Activated T-cell treated with anti-CD3 and anti-CD28 coated beads, Interleukin-2, amount 50 U/mL, for 4 hours (primary cell): ENCODE measurements at regions not wholly inside any gene's neighbourhood (a gene's known extent, or its start where the extent isn't known, plus 50 kb on each side); places are given as distances from the start of the nearest gene placed in this dataset.

ENCODE experiments used
- ATAC-seq, 2 donors: fragments of 200-7000 bp; cut with Tn5 transposase; one replicate each; pipeline ENCODE4 v1.10.0; 2021
- DNase-seq: peaks from one replicate; pipeline ENCODE4 v3.0.0-alpha.2; 2020
- H3K27me3 Mint-ChIP-seq: one replicate; pipeline ENCODE4 v1.8.0; 2021; ENCODE audit warnings: low read depth, mixed read lengths
- H3K36me3 Mint-ChIP-seq: one replicate; pipeline ENCODE4 v1.8.0; 2022; ENCODE audit warnings: mixed read lengths; ENCODE audit not compliant: insufficient read depth
- H3K4me1 Mint-ChIP-seq: one replicate; pipeline ENCODE4 v1.8.0; 2021; ENCODE audit warnings: low read depth, mixed read lengths
- H3K4me3 Mint-ChIP-seq: one replicate; pipeline ENCODE4 v1.8.0; 2021; ENCODE audit warnings: mild to moderate bottlenecking, moderate library complexity, mixed read lengths
- H3K9me3 Mint-ChIP-seq: one replicate; pipeline ENCODE4 v1.8.0; 2021; ENCODE audit warnings: mixed read lengths

DNA sequence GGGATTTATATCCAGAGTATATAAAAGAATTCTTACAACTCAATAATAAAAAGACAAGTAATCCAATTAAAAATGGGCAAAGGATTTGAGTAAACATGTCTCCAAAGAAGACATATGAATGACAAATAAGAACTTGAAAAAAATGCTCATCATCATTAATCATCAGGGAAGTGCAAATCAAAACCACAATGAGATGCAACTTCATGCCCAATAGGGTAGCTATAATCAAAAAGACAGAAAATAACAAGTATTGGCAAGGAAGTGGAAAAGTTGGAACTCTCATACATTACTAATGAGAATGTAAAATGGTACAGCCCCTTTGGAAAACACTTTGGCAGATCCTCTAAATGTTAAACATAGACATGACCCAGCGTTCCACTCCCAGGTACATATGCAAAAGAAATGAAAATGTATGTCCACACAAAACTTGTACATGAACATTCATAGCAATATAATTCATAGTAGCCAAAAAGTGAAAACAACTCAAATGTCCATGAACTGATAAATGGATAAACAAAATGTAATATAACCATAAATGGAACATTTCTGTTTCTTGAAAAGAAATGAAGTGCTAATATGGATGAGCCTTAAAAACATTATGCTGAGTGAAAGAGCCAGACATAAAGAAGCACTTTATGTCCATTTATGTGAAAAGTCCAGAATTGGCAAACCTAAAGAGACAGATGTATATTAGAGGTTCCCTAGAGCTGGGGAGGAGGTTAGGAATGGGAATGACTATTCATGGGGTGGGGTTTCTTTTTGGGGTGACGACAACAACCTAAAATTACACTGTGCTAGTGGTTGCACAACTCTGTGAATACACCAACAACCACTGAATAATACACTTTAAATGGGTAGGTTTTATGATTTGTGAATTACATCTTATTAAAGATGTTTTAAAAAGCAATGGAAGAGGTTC, 259.7 kb downstream of the RHOU start:
- Mint-ChIP-seq H3K4me3 (no peak overlapping the region), H3K9me3 (no peaks in the 10 kb centered on the region), H3K36me3 (no peaks in the 10 kb centered on the region), H3K27me3 (no peaks in the 10 kb centered on the region), H3K4me1 (peaks cover 2% of the 10 kb centered on the region)
- DNase-seq: no peak
- ATAC-seq: no peak

DNA sequence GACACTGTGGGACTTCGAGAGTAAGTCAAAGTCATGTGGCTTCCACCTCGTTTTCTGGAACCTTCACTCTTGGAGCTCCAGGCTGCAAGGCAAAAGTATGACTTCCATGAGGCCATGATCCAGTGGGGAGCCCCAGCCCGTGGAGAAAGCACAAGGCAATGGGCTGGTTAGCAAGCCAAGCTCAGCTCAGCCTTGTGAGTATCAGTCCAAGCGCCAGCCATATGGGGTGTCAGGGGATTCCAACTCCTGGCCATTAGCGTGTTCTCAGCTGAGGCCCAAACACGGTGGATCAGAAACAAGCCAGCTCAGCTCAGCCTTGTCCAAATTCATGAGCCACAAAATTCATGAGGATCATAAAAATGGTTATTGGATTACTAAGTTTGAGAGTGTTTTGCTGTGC, 261.0 kb downstream of the RHOU start:
- Mint-ChIP-seq H3K9me3 (no peaks in the 10 kb centered on the region), H3K4me1 (peaks cover 2% of the 10 kb centered on the region), H3K27me3 (no peaks in the 10 kb centered on the region), H3K4me3 (no peak overlapping the region), H3K36me3 (no peaks in the 10 kb centered on the region)
- ATAC-seq (no peak), DNase-seq (no peak)

DNA sequence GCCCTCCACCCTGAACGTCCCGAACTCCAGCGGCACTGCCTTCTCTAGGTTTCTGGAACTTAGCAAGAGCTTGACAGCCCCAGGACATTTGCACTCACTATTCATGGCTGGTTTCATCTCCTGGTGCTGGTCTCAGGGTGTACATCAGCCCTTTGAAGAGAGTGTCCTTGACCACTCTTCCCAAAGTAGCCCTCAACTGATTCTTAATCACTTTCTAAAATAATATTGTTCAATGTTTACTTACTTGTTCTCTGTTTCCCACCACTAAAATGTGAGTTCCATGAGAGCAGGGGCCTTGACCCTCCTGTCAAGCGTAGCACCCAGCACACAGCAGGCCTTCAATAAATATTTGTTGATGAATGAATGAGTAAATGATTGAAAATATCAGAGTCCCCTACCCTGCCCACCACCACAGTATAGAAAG, 262.5 kb downstream of the RHOU start:
- DNase-seq: no peak
- Mint-ChIP-seq H3K4me1 (peaks cover 12% of the 10 kb centered on the region), H3K4me3 (no peak overlapping the region), H3K36me3 (no peaks in the 10 kb centered on the region), H3K27me3 (no peaks in the 10 kb centered on the region), H3K9me3 (no peaks in the 10 kb centered on the region)
- ATAC-seq: no peak

DNA sequence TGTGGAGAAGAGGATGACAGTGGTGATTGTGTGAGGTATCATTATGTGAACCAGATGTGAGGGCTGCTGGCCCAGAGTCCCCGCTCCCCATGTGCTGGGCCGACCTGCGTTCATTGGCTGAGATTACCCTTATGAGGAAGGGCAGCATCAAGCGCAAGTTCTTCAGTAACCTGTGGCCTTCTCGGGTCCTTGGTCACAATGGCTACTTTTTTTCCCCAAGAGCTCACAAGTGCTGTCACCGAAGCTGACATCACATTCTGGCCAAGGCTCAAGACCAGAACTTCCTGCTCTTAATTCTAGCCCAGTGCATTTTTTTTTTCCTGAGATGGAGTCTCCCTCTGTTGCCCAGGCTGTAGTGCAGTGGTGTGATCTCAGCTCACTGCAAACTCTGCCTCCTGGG, 262.9 kb downstream of the RHOU start:
- Mint-ChIP-seq H3K4me3 (no peak overlapping the region), H3K36me3 (no peaks in the 10 kb centered on the region), H3K4me1 (peaks cover 12% of the 10 kb centered on the region), H3K9me3 (no peaks in the 10 kb centered on the region), H3K27me3 (no peaks in the 10 kb centered on the region)
- ATAC-seq: no peak
- DNase-seq: no peak

DNA sequence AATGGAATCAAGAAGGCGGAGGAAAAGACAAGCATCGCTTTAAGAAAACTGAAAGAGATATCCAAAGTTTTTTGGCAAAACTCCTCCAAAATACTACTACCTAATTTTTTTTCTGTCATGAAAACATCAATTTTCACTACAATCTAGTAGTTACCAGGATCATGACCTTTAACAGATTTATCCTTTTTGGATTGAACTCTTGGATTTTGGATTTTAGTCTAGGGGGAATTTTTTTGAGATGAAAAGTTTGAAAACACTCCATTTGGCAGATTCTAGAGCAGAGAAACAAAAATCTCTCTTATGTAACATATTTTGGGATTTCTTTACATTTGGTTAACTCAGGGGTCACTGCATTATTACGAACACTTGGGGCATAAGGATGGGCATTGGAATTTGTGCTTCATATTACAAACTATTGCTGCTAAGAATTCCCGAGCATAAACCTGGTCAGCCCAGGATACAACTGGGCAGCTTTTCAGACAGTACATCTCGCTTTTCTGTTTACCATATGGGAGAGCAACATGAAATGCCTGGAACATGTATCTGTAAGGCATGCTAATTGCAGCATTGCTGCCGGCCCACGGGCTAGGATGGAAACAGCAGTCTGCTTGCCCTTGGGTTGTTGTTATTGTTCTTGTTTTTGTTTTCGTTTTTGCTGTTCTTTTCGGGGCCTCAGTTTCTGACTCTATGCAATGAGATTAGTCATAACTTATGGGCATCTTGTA, 264.3 kb downstream of the RHOU start:
- Mint-ChIP-seq H3K4me1 (peaks cover 12% of the 10 kb centered on the region), H3K4me3 (no peak overlapping the region), H3K27me3 (no peaks in the 10 kb centered on the region), H3K9me3 (no peaks in the 10 kb centered on the region), H3K36me3 (no peaks in the 10 kb centered on the region)
- DNase-seq (no peak), ATAC-seq (no peak)

DNA sequence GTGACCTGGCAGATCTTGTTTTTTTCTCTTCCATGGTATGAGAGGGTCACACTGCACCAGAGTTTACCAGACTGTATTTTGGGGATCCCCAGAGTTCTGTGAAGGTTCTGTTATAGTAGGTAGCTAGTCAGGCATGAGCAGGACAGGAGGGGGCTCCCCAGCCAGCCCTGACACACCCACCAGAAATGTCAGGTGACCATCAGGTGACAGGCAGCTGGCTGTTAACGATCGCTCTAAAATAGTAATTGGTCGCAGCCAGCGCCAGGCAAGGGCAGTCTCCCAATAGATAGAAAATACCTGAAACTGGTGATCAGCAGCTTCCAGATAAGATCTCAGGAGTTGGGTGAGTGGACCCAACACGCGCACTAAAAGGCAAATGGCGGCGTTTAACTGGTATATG, 264.9 kb downstream of the RHOU start:
- H3K4me1 Mint-ChIP-seq: peaks cover 14% of the 10 kb centered on the region

DNA sequence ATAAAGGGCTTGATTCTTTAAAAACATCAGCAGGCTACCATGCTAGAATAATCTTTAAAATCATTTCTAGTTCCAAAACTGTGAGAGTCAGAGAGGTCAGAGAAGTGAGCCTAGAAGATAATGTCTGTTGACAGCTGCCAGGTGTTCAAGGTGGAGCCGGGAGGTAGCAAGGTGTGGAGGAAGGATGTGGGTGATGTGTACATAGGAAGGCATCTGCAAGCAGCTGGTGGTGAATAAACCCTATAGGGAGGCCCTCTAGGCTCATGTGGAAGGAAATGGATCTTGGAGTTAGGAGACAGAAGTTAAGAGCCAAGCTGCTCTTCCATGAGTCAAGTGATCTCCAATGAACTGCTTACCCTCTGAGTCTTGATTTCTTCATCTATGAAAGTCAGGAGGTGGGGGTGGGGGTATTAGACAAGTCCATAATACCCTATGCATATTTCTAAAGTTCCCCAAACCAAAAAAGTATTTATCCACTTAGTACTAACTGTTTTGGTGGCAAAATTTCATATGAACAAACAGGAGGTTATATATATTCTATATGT, 266.3 kb downstream of the RHOU start:
- ATAC-seq (no peak), DNase-seq (no peak)
- Mint-ChIP-seq H3K4me1 (peaks cover 14% of the 10 kb centered on the region), H3K27me3 (no peaks in the 10 kb centered on the region), H3K36me3 (no peaks in the 10 kb centered on the region), H3K4me3 (no peak overlapping the region), H3K9me3 (no peaks in the 10 kb centered on the region)

More for the DNA sequence above, 264.9 kb downstream of the RHOU start:
- Mint-ChIP-seq H3K4me3 (no peak overlapping the region), H3K9me3 (no peaks in the 10 kb centered on the region), H3K36me3 (no peaks in the 10 kb centered on the region), H3K27me3 (no peaks in the 10 kb centered on the region)
- DNase-seq (no peak), ATAC-seq (no peak)

DNA sequence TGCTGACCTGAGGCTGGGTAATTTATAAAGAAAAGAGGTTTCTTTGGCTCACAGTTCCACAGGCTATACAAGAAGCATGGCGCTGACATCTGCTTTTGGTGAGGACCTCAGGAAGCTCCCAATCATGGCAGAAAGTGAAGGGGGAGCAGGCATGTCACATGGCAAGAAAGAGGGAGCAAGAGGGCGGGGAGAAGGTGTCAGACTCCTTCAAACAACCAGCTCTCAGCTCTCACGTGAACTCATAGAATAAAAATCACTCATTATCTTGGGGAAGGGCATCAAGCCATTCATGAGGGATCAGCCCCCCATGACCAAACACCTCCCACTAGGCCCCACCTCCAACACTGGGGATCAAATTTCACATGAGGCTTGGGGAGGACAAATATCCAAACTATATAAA, 266.8 kb downstream of the RHOU start:
- Mint-ChIP-seq H3K36me3 (no peaks in the 10 kb centered on the region), H3K27me3 (no peaks in the 10 kb centered on the region), H3K9me3 (no peaks in the 10 kb centered on the region), H3K4me3 (no peak overlapping the region), H3K4me1 (peaks cover 14% of the 10 kb centered on the region)
- ATAC-seq: no peak
- DNase-seq: no peak

DNA sequence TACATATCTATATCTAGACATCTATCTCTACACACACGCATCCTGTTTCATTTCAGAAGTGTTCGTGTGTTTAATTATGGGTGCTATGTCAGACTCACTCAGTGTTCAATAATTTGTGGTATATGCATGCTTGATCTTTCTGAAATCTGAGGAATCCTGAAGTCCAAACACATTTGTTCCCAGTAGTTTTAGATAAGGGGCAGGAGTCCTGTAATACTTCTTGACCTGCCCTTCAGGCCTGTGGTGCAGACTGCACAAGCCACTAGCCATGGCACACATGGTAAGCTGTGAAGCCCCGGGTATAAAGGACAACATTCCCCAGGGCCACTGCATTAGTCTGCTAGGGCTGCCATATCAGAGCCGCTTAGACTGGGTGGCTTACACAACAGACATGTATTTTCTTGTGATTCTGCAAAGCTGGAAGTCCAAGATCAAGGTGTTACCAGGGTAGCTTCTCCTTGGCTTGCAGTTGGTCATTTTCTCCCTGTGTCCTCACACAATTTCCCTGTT, 267.2 kb downstream of the RHOU start:
- Mint-ChIP-seq H3K36me3 (no peaks in the 10 kb centered on the region), H3K4me3 (no peak overlapping the region), H3K4me1 (peaks cover 14% of the 10 kb centered on the region), H3K9me3 (no peaks in the 10 kb centered on the region), H3K27me3 (no peaks in the 10 kb centered on the region)
- DNase-seq (no peak), ATAC-seq (no peak)

DNA sequence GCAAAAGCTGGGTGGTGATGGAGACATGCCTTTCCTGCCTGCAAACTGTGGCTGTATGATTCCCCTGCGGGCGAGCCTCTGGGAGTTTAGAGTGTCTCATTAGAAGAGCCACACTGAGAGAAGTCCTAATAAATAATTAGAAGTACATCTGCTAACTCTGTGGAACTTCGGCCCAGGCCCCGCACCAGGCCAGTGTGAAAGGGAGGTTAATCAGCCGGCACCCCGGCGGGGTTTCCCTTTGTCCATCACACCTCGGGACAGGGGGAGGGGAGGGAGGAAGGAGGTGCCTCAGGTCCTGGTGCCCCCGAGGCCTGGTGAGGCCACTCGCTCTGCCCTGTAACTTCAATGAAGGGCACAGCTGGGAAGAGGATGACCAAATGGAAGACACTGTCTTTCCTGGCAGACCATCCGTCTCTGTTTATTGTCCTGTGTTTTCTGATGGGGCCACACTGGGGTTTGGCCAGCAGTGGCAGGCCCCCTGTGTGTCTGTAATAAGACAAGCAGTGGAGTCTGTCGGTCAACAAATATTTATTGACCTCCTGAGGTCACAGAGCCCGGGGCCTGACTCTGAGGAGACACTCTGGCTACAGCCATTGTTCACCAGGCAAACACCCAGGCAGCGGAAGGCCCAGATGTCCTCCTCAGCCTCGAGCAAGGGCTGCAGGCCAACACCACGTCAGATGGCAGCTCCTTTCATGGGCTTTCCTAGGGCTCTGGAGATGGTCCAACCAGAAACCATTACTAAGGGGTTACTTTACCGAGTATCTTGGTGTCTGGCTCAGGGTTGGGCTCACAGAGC, 267.5 kb upstream of the RAB4A start:
- Mint-ChIP-seq H3K4me1 (peaks cover 14% of the 10 kb centered on the region), H3K27me3 (no peaks in the 10 kb centered on the region), H3K4me3 (no peak overlapping the region), H3K9me3 (no peaks in the 10 kb centered on the region), H3K36me3 (no peaks in the 10 kb centered on the region)
- ATAC-seq (no peak), DNase-seq (no peak)

DNA sequence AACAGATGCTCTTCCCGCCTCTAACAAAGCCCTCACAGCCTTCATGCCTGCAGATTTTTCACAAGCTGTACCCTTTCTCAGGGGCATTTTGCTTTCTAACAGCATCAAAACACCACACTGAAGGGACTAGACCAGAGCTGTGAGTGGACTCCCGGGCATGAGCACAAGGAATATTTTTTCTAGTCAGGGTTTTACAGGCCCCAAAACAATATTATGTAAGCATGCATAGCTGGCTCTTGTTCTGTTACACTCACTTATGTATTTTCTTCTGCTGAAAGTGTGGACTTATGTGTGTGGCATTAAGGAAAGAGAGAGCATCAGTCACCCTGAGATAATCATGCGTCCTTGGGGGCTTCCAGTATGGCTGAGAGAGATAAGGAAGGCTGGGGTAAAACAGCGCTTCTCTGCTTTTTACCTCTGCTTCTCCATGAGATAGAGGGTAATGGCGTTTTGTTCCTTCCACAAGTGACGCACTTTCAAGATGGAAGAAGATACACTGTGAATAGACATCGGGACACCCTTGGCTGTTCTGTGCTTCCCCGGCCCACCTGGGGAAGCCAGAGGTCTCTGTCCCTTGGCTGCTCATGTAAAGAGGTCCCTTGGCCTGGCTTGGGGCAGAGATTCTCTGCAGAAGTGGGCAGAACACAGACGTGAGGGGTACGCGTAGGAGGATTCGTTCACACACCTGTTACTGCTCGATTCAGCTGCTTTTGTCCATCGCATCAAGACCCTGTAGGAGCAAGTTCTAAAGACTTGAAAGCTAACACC, 266.7 kb upstream of the RAB4A start:
- DNase-seq (no peak), ATAC-seq (no peak)
- Mint-ChIP-seq H3K27me3 (no peaks in the 10 kb centered on the region), H3K36me3 (no peaks in the 10 kb centered on the region), H3K4me3 (no peak overlapping the region), H3K9me3 (no peaks in the 10 kb centered on the region), H3K4me1 (peaks cover 14% of the 10 kb centered on the region)

DNA sequence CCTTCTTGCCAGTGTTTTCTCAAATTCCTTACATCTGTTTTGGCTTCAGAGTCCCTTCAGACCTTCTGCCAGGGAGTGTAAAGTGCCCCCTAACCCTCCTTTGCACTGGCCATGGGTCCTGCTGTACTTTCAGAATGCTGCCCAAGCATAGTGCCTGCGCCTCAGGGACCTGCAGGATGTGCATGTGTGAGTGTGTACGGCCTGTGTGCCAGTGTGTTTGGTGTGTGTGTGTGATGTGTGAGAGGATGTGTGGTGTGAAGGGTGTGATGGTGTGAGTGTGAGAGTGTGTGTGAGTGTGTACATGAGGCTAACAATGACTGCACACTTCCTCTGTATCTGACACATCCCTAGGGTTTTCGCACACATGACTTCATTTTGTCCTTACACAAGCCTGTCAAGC, 265.8 kb upstream of the RAB4A start:
- DNase-seq (no peak), ATAC-seq (no peak)
- H3K27me3 Mint-ChIP-seq: no peaks in the 10 kb centered on the region
- no peaks in the 10 kb centered on the region for H3K9me3 Mint-ChIP-seq
- H3K4me3 Mint-ChIP-seq: no peak overlapping the region
- peaks cover 14% of the 10 kb centered on the region for H3K4me1 Mint-ChIP-seq
- H3K36me3 Mint-ChIP-seq: no peaks in the 10 kb centered on the region

DNA sequence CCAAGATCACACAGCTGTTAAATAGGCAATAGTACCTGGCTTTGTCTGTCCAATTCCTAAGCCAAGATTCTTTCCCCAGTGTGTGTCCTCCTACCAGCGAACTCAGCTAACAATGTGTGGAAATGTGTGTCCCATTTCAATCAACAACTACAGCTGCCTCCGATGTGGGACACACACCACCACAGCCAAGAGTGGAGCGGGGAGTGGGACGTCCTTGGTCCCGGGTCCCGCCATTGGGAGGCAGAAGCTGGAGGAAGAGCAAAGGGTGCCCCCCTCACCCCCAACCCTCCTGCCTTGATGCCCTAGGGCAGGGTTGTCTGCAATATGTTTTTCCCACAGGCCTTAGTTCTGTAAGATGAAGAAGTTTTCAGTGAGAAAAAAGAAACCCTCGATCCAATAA, 265.4 kb upstream of the RAB4A start:
- ATAC-seq: no peak
- Mint-ChIP-seq H3K4me1 (peaks cover 14% of the 10 kb centered on the region), H3K4me3 (no peak overlapping the region)

More for the DNA sequence above, 265.4 kb upstream of the RAB4A start:
- Mint-ChIP-seq H3K36me3 (no peaks in the 10 kb centered on the region), H3K9me3 (no peaks in the 10 kb centered on the region), H3K27me3 (no peaks in the 10 kb centered on the region)
- no peak for DNase-seq
